Vagina (tissue), 2 donors: ENCODE measurements at regions not wholly inside any gene's neighbourhood (a gene's known extent, or its start where the extent isn't known, plus 50 kb on each side); places are given as distances from the start of the nearest gene placed in this dataset.
"Not testable (repeated sequence)": the region's sequence is repeated elsewhere in the genome, so short reads cannot be mapped to it uniquely, and the experiment has no call there.

Source experiments
- POLR2A ChIP-seq, 2 donors: fragments of 450-650 bp; IDR thresholded peaks; one replicate each; pipeline ENCODE4 v1.6.1; 2017; ENCODE audit warnings: antibody characterized with exemption in 2 of 2, mild to moderate bottlenecking in 2 of 2, moderate library complexity in 2 of 2
- POLR2AphosphoS5 ChIP-seq, 2 donors: sonication (generic); formaldehyde crosslinking; IDR thresholded peaks; one replicate each; pipeline ENCODE4 v1.9.0; 2017; ENCODE audit warnings: antibody characterized with exemption in 2 of 2, mild to moderate bottlenecking in 2 of 2, low read depth in 1 of 2; ENCODE audit not compliant: insufficient read depth in 1 of 2
- TF ChIP-seq, protein P1 (sequence below), 3 experiments: fragments of 450-650 bp in 2 of 3; fragments of 200-600 bp in 1 of 3; sonication (generic) in 1 of 3; IDR thresholded peaks; one replicate each; pipeline ENCODE4 v1.5.1; 2017 to 2019; ENCODE audit warnings: antibody characterized with exemption in 3 of 3, mild to moderate bottlenecking in 2 of 3, moderate library complexity in 2 of 3

- TF ChIP-seq, protein P1, sequence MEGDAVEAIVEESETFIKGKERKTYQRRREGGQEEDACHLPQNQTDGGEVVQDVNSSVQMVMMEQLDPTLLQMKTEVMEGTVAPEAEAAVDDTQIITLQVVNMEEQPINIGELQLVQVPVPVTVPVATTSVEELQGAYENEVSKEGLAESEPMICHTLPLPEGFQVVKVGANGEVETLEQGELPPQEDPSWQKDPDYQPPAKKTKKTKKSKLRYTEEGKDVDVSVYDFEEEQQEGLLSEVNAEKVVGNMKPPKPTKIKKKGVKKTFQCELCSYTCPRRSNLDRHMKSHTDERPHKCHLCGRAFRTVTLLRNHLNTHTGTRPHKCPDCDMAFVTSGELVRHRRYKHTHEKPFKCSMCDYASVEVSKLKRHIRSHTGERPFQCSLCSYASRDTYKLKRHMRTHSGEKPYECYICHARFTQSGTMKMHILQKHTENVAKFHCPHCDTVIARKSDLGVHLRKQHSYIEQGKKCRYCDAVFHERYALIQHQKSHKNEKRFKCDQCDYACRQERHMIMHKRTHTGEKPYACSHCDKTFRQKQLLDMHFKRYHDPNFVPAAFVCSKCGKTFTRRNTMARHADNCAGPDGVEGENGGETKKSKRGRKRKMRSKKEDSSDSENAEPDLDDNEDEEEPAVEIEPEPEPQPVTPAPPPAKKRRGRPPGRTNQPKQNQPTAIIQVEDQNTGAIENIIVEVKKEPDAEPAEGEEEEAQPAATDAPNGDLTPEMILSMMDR (IDR thresholded peaks at IDR 0.05), result not testable (repeated sequence)
- TF ChIP-seq POLR2AphosphoS5 (IDR thresholded peaks at IDR 0.05; ENCODE audit: insufficient read depth in 1 of 2, low read depth in 1 of 2); POLR2A (IDR thresholded peaks at IDR 0.05): not testable (repeated sequence)
These were observed 188.0 kb downstream of the CEP170 start for GRCh38 chr1:243067056-243067455.
